Nephron progenitor cell (in vitro differentiated cells): ENCODE measurements at regions not wholly inside any gene's neighbourhood (a gene's known extent, or its start where the extent isn't known, plus 50 kb on each side); places are given as distances from the start of the nearest gene placed in this dataset.

ENCODE experiments used
- DNase-seq: peaks from one replicate; pipeline ENCODE4 v3.0.0; 2021
- H3K27ac Mint-ChIP-seq: 2 replicates; pipeline ENCODE4 v1.8.0; 2021; ENCODE audit warnings: mild to moderate bottlenecking, moderate library complexity, mixed read lengths
- H3K27me3 Mint-ChIP-seq: 2 replicates; pipeline ENCODE4 v1.8.0; 2021; ENCODE audit warnings: mild to moderate bottlenecking, low read depth, mixed read lengths; ENCODE audit not compliant: poor library complexity
- H3K36me3 Mint-ChIP-seq: 2 replicates; pipeline ENCODE4 v1.8.0; 2021; ENCODE audit warnings: low read depth, mixed read lengths
- H3K4me1 Mint-ChIP-seq: 2 replicates; pipeline ENCODE4 v1.8.0; 2021; ENCODE audit warnings: mixed read lengths
- H3K4me3 Mint-ChIP-seq: 2 replicates; pipeline ENCODE4 v1.8.0; 2021; ENCODE audit warnings: mild to moderate bottlenecking, moderate library complexity, mixed read lengths
- H3K9me3 Mint-ChIP-seq: 2 replicates; pipeline ENCODE4 v1.8.0; 2021; ENCODE audit warnings: mild to moderate bottlenecking, moderate library complexity, mixed read lengths
- CTCF ChIP-seq: fragments of 200-600 bp; sonication (generic); IDR thresholded peaks from 2 replicates; pipeline ENCODE4 v1.5.0; 2021; ENCODE audit warnings: antibody characterized with exemption

GRCh38 chr9:102069969-102070368, 331.5 kb upstream of the GRIN3A start:
- TF ChIP-seq CTCF: no peak
- Mint-ChIP-seq H3K27ac (no peak overlapping the region), H3K9me3 (peaks cover 10% of the 10 kb centered on the region), H3K4me1 (peaks cover 14% of the 10 kb centered on the region), H3K27me3 (peaks cover 5% of the 10 kb centered on the region), H3K4me3 (no peak overlapping the region), H3K36me3 (no peaks in the 10 kb centered on the region)
- no peak for DNase-seq

- H3K9me3 Mint-ChIP-seq: no peaks in the 10 kb centered on the region
- no peak overlapping the region for H3K4me3 Mint-ChIP-seq
- no peak overlapping the region for H3K27ac Mint-ChIP-seq
- TF ChIP-seq CTCF: no peak
- no peak for DNase-seq
- no peaks in the 10 kb centered on the region for H3K27me3 Mint-ChIP-seq
- no peaks in the 10 kb centered on the region for H3K4me1 Mint-ChIP-seq
- no peaks in the 10 kb centered on the region for H3K36me3 Mint-ChIP-seq
Observed at GRCh38 chr9:102054811-102055210, 316.4 kb upstream of the GRIN3A start.

- no peak overlapping the region for H3K27ac Mint-ChIP-seq
- TF ChIP-seq CTCF: no peak
- no peaks in the 10 kb centered on the region for H3K4me1 Mint-ChIP-seq
- H3K36me3 Mint-ChIP-seq: no peaks in the 10 kb centered on the region
- DNase-seq: no peak
- peaks cover 4% of the 10 kb centered on the region for H3K27me3 Mint-ChIP-seq
- no peak overlapping the region for H3K4me3 Mint-ChIP-seq
- H3K9me3 Mint-ChIP-seq: no peaks in the 10 kb centered on the region
Observed at GRCh38 chr9:102049586-102050246, 311.3 kb upstream of the GRIN3A start.

- no peaks in the 10 kb centered on the region for H3K4me1 Mint-ChIP-seq
- H3K9me3 Mint-ChIP-seq: no peaks in the 10 kb centered on the region
- H3K4me3 Mint-ChIP-seq: no peak overlapping the region
- H3K27me3 Mint-ChIP-seq: peaks cover 4% of the 10 kb centered on the region
- H3K36me3 Mint-ChIP-seq: no peaks in the 10 kb centered on the region
- DNase-seq: no peak
- no peak overlapping the region for H3K27ac Mint-ChIP-seq
- TF ChIP-seq CTCF: no peak
Observed at GRCh38 chr9:102047549-102047948, 309.1 kb upstream of the GRIN3A start.

- no peaks in the 10 kb centered on the region for H3K36me3 Mint-ChIP-seq
- H3K27me3 Mint-ChIP-seq: peaks cover 4% of the 10 kb centered on the region
- no peak overlapping the region for H3K27ac Mint-ChIP-seq
- TF ChIP-seq CTCF: no peak
- no peaks in the 10 kb centered on the region for H3K4me1 Mint-ChIP-seq
- no peak overlapping the region for H3K4me3 Mint-ChIP-seq
- no peak for DNase-seq
- H3K9me3 Mint-ChIP-seq: no peaks in the 10 kb centered on the region
Observed at GRCh38 chr9:102044133-102044532, 305.7 kb upstream of the GRIN3A start.

- TF ChIP-seq CTCF: no peak
Observed at GRCh38 chr9:102038006-102038405, 299.6 kb upstream of the GRIN3A start.

More at GRCh38 chr9:102038006-102038405, 299.6 kb upstream of the GRIN3A start:
- Mint-ChIP-seq H3K9me3 (no peaks in the 10 kb centered on the region), H3K36me3 (no peaks in the 10 kb centered on the region), H3K27ac (no peak overlapping the region), H3K4me3 (no peak overlapping the region), H3K4me1 (no peaks in the 10 kb centered on the region), H3K27me3 (no peaks in the 10 kb centered on the region)
- DNase-seq: no peak
